Loucy (cell line): ENCODE measurements at regions not wholly inside any gene's neighbourhood (a gene's known extent, or its start where the extent isn't known, plus 50 kb on each side); places are given as distances from the start of the nearest gene placed in this dataset.

Source experiments
- EZH2phosphoT487 ChIP-seq: fragments of 200-600 bp; IDR thresholded peaks from 2 replicates; pipeline ENCODE4 v1.6.1; 2018; ENCODE audit warnings: antibody characterized with exemption, mild to moderate bottlenecking, moderate library complexity, borderline replicate concordance
- TF ChIP-seq, protein P1 (sequence below): fragments of 200-600 bp; sonication (generic); conservative IDR thresholded peaks from 2 replicates; pipeline ENCODE4 v1.5.1; 2014; ENCODE audit warnings: mild to moderate bottlenecking, antibody characterized with exemption, low read length

DNA sequence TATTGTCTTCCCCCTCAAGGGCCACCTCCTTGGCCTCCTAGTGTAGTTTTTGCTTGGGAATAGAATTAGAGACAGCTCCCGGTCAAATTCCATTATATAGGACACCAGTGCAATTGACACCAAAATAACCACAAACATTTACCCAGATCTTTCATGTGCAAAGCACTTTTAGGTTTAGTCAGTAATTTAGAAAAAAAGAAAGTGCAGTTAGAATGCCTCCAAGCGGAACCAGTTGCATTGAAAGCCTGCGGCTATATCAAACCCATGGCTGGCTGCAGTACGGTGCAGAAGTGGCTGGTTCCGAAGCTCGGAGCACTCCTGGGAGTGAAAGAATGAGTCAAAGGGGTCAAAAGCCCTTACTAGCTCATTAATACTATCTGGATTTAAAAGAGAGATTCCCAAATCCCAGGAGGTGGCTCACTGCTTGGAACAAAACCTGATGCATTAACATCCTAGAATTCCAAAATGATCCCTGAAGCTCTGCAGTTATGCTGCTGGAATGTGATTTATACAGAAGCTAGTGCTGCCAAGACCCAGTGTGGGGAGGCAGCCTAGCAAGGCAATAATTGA, 432.2 kb upstream of the KLHL29 start:
- TF ChIP-seq, protein P1, sequence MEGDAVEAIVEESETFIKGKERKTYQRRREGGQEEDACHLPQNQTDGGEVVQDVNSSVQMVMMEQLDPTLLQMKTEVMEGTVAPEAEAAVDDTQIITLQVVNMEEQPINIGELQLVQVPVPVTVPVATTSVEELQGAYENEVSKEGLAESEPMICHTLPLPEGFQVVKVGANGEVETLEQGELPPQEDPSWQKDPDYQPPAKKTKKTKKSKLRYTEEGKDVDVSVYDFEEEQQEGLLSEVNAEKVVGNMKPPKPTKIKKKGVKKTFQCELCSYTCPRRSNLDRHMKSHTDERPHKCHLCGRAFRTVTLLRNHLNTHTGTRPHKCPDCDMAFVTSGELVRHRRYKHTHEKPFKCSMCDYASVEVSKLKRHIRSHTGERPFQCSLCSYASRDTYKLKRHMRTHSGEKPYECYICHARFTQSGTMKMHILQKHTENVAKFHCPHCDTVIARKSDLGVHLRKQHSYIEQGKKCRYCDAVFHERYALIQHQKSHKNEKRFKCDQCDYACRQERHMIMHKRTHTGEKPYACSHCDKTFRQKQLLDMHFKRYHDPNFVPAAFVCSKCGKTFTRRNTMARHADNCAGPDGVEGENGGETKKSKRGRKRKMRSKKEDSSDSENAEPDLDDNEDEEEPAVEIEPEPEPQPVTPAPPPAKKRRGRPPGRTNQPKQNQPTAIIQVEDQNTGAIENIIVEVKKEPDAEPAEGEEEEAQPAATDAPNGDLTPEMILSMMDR = no peak
- TF ChIP-seq EZH2phosphoT487 = no peak
